Pancreas (tissue), 10 donors: ENCODE measurements at regions not wholly inside any gene's neighbourhood (a gene's known extent, or its start where the extent isn't known, plus 50 kb on each side); places are given as distances from the start of the nearest gene placed in this dataset.
A peak's percentile ranks its signal among the peaks of the same experiment; 100 is the strongest.

ENCODE experiments used
- ATAC-seq, 4 donors: fragments of 200-7000 bp; cut with Tn5 transposase; one replicate each; pipeline versions ENCODE4 v1.8.0 to v1.9.1; 2020; ENCODE audit warnings: mild to moderate bottlenecking in 4 of 4, moderate library complexity in 4 of 4
- DNase-seq, 6 donors: peaks; one replicate each; pipeline ENCODE4 v3.0.0-alpha.2; 2020
- FAIRE-seq: peaks from 2 replicates; lab custom pipeline; 2012; peaks lifted over from hg19 to GRCh38; lab: Jason Lieb, UNC
- H3K27ac ChIP-seq, 4 donors: fragments of 200-600 bp; sonication (generic); 1 replicate in 3 of 4; 2 replicates in 1 of 4; pipeline versions ENCODE4 v1.5.0 to v1.8.0; 2020
- H3K27me3 ChIP-seq, 4 donors: fragments of 200-600 bp; one replicate each; pipeline ENCODE4 v1.8.0; 2021
- H3K36me3 ChIP-seq, 3 donors: fragments of 200-600 bp; sonication (generic) in 1 of 3; one replicate each; pipeline versions ENCODE4 v1.5.0 to v1.8.0; 2020 to 2021
- H3K4me1 ChIP-seq, 3 donors: fragments of 200-600 bp; one replicate each; pipeline ENCODE4 v1.8.0; 2021
- H3K4me3 ChIP-seq, 4 donors: fragments of 200-600 bp; sonication (generic) in 2 of 4; one replicate each; pipeline versions ENCODE4 v1.5.0 to v1.8.0; 2020 to 2021
- H3K9me3 ChIP-seq, 4 donors: fragments of 200-600 bp; one replicate each; pipeline ENCODE4 v1.8.0; 2021
- WGBS, 2 donors: extraction: QIAGEN DNeasy Blood & Tissue Kit; methylation state at CpG; one replicate each; pipeline ENCODE4 v1.1.7; 2013; 5-methylcytosine and 5-hydroxymethylcytosine counted together
- intact Hi-C, 3 donors: fragments of 100-400 bp; cut with DNase I; formaldehyde crosslinking; loops; one replicate each; pipeline versions ENCODE4 v1.11.1 to v1.14.2; 2022
- TF ChIP-seq, protein P1 (sequence below), 4 donors: fragments of 200-600 bp; sonication (generic) in 3 of 4; IDR thresholded peaks; one replicate each; pipeline versions ENCODE4 v1.5.0 to v1.8.0; 2021; ENCODE audit warnings: antibody characterized with exemption in 4 of 4
- donor health status: healthy with polysubstance abuse.
- donor health status: DM: no; HTN: no; CAD: no; lungs with moderate emphysema.
- donor health status: DM: no; HTN: no; CAD: no.
- donor health status: control.
- donor health status: control.
- donor health status: Bipolar disorder and iron deficiency.
- donor health status: DM: yes; HTN: yes; CAD: no.
- donor health status: DM: no; HTN: no; CAD: no.
- donor health status: DM: no; HTN: no; CAD: no.
- donor health status: DM: yes; HTN: yes; CAD: no.

- H3K4me3 ChIP-seq: no peak overlapping the region
- no peaks in the 10 kb centered on the region for H3K27me3 ChIP-seq
- H3K4me1 ChIP-seq: no peaks in the 10 kb centered on the region
- 94 to 96% methylated on average over 2 of the region's 2 CpGs for WGBS, 2 donors
- intact Hi-C loops: no loop called here
- TF ChIP-seq, protein P1, sequence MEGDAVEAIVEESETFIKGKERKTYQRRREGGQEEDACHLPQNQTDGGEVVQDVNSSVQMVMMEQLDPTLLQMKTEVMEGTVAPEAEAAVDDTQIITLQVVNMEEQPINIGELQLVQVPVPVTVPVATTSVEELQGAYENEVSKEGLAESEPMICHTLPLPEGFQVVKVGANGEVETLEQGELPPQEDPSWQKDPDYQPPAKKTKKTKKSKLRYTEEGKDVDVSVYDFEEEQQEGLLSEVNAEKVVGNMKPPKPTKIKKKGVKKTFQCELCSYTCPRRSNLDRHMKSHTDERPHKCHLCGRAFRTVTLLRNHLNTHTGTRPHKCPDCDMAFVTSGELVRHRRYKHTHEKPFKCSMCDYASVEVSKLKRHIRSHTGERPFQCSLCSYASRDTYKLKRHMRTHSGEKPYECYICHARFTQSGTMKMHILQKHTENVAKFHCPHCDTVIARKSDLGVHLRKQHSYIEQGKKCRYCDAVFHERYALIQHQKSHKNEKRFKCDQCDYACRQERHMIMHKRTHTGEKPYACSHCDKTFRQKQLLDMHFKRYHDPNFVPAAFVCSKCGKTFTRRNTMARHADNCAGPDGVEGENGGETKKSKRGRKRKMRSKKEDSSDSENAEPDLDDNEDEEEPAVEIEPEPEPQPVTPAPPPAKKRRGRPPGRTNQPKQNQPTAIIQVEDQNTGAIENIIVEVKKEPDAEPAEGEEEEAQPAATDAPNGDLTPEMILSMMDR (IDR thresholded peaks at IDR 0.05): no peak
- FAIRE-seq (no peak), ATAC-seq (no peak), DNase-seq (no peak)
- H3K36me3 ChIP-seq: no peaks in the 10 kb centered on the region
- H3K9me3 ChIP-seq: no peaks in the 10 kb centered on the region
- no peak overlapping the region for H3K27ac ChIP-seq
These were observed 51.9 kb upstream of the NEK6 start for GRCh38 chr9:124205686-124206352.

- 96 to 100% methylated on average over 2 of the region's 2 CpGs for WGBS, 2 donors
- peak in 1 of 6 donors; percentile 7 for DNase-seq
These were observed 51.4 kb upstream of the NEK6 start for GRCh38 chr9:124206391-124206790.

More at GRCh38 chr9:124206391-124206790, 51.4 kb upstream of the NEK6 start:
- intact Hi-C loops: no loop called here
- H3K27me3 ChIP-seq: no peaks in the 10 kb centered on the region
- no peaks in the 10 kb centered on the region for H3K4me1 ChIP-seq
- FAIRE-seq: no peak
- no peak overlapping the region for H3K27ac ChIP-seq
- no peaks in the 10 kb centered on the region for H3K9me3 ChIP-seq
- no peak overlapping the region for H3K4me3 ChIP-seq
- no peak for ATAC-seq
- TF ChIP-seq, protein P1 (IDR thresholded peaks at IDR 0.05): no peak
- no peaks in the 10 kb centered on the region for H3K36me3 ChIP-seq
